GM19468 (cell line): ENCODE measurements at regions not wholly inside any gene's neighbourhood (a gene's known extent, or its start where the extent isn't known, plus 50 kb on each side); places are given as distances from the start of the nearest gene placed in this dataset.
"Not testable (repeated sequence)": the region's sequence is repeated elsewhere in the genome, so short reads cannot be mapped to it uniquely, and the experiment has no call there.

Experiments
- ATAC-seq: cut with Tn5 transposase; IDR thresholded peaks from one replicate; pipeline ENCODE4 v1.9.1; 2021; ENCODE audit warnings: mild to moderate bottlenecking, moderate library complexity, moderate number of reproducible peaks; ENCODE audit not compliant: unreplicated experiment; ENCODE audit errors: extremely low read depth

- ATAC-seq, result no peak
Observed at GRCh38 chr14:85333313-85333712, 196.6 kb upstream of the FLRT2 start.

GRCh38 chr14:85333841-85334240 lies 196.1 kb upstream of the FLRT2 start:
- no peak for ATAC-seq

- ATAC-seq, result no peak
Observed at GRCh38 chr14:85334316-85334715, 195.6 kb upstream of the FLRT2 start.

GRCh38 chr14:85336257-85336656 lies 193.7 kb upstream of the FLRT2 start:
- ATAC-seq, result no peak

- ATAC-seq, result no peak
Observed at GRCh38 chr14:85336817-85337216, 193.1 kb upstream of the FLRT2 start.

- ATAC-seq, result no peak
Observed at GRCh38 chr14:85338895-85339294, 191.0 kb upstream of the FLRT2 start.

GRCh38 chr14:85342858-85343607 lies 186.9 kb upstream of the FLRT2 start:
- no peak for ATAC-seq

GRCh38 chr14:85344171-85344570 lies 185.8 kb upstream of the FLRT2 start:
- no peak for ATAC-seq

GRCh38 chr14:85344847-85345570 lies 184.9 kb upstream of the FLRT2 start:
- ATAC-seq, result no peak

GRCh38 chr14:85350667-85351066 lies 179.3 kb upstream of the FLRT2 start:
- ATAC-seq, result no peak

- ATAC-seq, result not testable (repeated sequence)
Observed at GRCh38 chr14:85352588-85352987, 177.4 kb upstream of the FLRT2 start.

GRCh38 chr14:85357120-85357519 lies 172.8 kb upstream of the FLRT2 start:
- ATAC-seq, result no peak

- ATAC-seq, result no peak
Observed at GRCh38 chr14:85358136-85358785, 171.7 kb upstream of the FLRT2 start.

- no peak for ATAC-seq
Observed at GRCh38 chr14:85359505-85359904, 170.4 kb upstream of the FLRT2 start.

- ATAC-seq, result no peak
Observed at GRCh38 chr14:85363358-85363757, 166.6 kb upstream of the FLRT2 start.

- ATAC-seq, result no peak
Observed at GRCh38 chr14:85366226-85366625, 163.7 kb upstream of the FLRT2 start.

- no peak for ATAC-seq
Observed at GRCh38 chr14:85380881-85381280, 149.1 kb upstream of the FLRT2 start.

GRCh38 chr14:85382341-85382740 lies 147.6 kb upstream of the FLRT2 start:
- no peak for ATAC-seq

GRCh38 chr14:85387181-85387580 lies 142.8 kb upstream of the FLRT2 start:
- ATAC-seq, result no peak

GRCh38 chr14:85390236-85390635 lies 139.7 kb upstream of the FLRT2 start:
- no peak for ATAC-seq

GRCh38 chr14:85391455-85391854 lies 138.5 kb upstream of the FLRT2 start:
- no peak for ATAC-seq
